HFF-Myc (cell line): ENCODE measurements at regions not wholly inside any gene's neighbourhood (a gene's known extent, or its start where the extent isn't known, plus 50 kb on each side); places are given as distances from the start of the nearest gene placed in this dataset.
A peak's percentile ranks its signal among the peaks of the same experiment; 100 is the strongest.
"Not testable (repeated sequence)": the region's sequence is repeated elsewhere in the genome, so short reads cannot be mapped to it uniquely, and the experiment has no call there.

Experiments
- DNase-seq: peaks from one replicate; pipeline ENCODE4 v3.0.0-alpha.2; 2011; ENCODE audit warnings: low read depth; ENCODE audit errors: extremely low read depth
- H3K4me3 ChIP-seq: replicated peaks from 2 replicates; pipeline ENCODE4 v1.5.1; 2011; ENCODE audit warnings: low read depth, mild to moderate bottlenecking, control low read depth, low read length
- TF ChIP-seq, protein P1 (sequence below): IDR thresholded peaks from 2 replicates; pipeline ENCODE4 v1.5.1; 2012; ENCODE audit warnings: mild to moderate bottlenecking, low read depth, low read length, control low read depth; ENCODE audit errors: missing control alignments

DNA sequence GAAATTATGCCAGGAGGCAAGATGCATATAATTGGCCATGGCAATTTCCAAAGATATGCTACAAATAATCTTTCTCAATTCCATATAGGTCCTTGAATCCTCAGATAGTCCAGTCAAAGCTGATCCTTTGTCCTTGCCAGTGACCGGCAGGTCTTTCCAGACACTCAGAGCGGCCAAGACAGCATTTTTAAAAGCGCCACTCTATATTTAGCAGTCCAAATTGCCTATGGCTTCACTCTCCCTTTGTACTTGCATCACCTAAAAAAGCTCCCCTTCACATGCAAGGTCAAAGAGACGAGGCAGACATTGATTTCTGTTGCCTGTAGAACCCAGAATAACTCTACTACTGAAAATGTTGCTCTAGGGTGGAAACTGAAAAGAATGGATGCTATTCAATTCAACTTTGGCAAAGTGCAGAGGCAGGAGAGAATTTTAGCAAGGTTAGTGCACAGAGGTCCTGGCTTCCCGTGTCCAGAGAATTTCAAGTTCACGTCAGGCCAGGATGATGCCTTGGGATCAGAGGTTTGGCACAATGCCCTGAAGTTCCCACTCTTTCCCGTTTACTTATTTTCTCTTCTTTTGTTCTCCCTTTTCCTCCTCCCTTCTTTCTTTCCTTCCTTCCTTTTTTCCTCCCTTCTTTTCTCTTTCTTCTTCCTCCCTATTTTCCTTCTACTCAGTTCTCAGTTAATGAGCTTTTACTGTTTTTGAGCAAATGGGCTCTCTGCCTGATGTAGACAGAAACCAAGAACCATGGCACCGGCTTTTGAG, 108.5 kb downstream of the KCNK1 start:
- H3K4me3 ChIP-seq, result no peak overlapping the region
- no peak for DNase-seq
- TF ChIP-seq, protein P1, sequence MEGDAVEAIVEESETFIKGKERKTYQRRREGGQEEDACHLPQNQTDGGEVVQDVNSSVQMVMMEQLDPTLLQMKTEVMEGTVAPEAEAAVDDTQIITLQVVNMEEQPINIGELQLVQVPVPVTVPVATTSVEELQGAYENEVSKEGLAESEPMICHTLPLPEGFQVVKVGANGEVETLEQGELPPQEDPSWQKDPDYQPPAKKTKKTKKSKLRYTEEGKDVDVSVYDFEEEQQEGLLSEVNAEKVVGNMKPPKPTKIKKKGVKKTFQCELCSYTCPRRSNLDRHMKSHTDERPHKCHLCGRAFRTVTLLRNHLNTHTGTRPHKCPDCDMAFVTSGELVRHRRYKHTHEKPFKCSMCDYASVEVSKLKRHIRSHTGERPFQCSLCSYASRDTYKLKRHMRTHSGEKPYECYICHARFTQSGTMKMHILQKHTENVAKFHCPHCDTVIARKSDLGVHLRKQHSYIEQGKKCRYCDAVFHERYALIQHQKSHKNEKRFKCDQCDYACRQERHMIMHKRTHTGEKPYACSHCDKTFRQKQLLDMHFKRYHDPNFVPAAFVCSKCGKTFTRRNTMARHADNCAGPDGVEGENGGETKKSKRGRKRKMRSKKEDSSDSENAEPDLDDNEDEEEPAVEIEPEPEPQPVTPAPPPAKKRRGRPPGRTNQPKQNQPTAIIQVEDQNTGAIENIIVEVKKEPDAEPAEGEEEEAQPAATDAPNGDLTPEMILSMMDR, result no peak

DNA sequence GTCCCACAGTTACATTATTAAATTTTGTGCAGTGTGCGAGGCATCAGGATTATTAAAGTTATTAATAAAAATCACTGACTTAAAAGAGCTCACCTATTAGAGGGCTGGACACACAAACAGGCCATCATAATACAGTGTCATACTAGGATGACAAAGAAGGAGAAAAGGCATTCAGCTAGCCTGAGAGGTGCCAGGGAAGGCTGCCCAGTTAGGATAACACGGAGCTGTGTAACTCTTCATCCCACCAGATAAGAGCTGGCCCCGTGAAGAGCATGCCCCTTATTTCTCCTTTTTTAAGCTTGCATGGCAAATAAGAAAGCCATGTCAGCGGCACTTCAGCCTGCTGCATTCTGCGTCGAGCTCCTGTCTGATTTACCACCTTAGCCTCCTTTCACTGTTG, 109.5 kb downstream of the KCNK1 start:
- TF ChIP-seq, protein P1, result no peak
- DNase-seq, result no peak
- no peak overlapping the region for H3K4me3 ChIP-seq

DNA sequence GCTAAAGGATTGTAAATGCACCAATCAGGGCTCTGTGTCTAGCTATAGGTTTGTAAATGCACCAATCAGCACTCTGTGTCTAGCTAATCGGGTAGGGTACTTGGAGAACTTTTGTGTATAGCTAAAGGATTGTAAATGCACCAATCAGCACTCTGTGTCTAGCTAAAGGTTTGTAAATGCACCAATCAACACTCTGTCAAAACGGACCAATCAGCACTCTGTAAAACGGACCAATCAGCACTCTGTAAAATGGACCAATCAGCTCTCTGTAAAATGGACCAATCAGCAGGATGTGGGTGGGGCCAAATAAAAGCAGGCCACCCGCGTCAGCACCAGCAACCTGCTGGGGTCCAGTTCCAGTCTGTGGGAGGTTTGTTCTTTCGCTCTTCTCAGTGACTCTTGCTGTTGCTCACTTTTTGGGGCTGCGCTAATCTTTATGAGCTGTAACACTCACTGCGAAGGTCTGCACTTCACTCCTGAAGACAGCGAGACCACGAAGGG, 110.3 kb downstream of the KCNK1 start:
- DNase-seq, result not testable (repeated sequence)

DNA sequence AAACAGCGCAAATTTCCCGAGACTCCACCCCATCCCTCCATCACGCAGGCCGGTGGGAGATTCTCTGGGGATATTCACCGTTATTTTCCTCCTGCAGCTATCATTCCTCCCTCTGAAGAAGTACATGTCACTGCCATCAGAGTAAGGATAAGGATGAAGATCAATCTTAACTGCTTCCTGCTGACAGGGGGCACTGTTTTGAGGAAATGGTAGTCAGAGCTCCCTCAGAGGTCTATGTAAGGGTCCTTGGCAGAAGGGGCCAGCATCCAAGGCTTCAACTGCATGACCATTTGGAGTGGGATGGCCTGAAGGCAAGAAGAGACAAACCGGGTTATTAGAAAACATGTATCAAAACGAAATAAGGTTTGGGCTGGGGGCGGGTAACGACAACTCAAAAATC, 111.5 kb downstream of the KCNK1 start:
- TF ChIP-seq, protein P1, result no peak
- DNase-seq, result no peak
- no peak overlapping the region for H3K4me3 ChIP-seq

More for the DNA sequence above, 110.3 kb downstream of the KCNK1 start:
- H3K4me3 ChIP-seq, result not testable (repeated sequence)

DNA sequence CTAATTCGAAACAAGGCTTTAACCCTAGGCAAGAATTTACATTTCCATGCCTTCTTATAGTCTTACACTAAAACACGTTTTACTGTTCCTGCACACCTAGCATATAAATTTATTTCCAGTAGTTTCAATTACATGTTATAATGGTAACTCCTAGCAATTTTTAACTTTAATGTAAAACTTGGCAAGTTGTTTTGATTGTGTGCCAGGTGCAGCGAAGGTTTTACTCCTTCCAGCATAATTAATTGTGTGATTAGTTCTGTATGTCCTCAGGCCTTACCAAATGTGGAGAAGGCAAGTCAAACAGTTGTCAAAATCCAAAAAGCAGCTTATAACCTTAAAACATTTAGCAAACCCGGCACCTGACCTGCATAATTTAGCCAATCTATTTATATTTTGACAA, 114.8 kb downstream of the KCNK1 start:
- no peak overlapping the region for H3K4me3 ChIP-seq
- TF ChIP-seq, protein P1, result no peak
- no peak for DNase-seq

DNA sequence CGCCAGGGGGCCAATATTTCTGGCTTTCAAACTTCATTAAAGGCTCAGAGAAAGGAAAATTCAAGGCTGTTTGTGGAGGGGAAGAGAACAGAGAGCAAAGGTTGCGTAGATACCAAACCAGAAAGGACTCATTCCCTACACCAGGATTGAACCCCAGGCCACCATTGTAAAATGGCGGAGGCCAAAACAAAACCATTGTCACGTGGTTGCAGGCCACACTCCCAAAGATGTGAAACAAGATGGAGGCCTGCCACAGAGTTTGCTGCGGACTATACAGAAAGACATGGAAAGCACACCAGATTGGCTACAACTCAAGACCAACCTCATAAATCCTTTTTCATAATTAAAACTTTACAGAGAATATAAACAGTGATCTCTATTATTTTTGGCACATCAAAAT, 116.5 kb downstream of the KCNK1 start:
- DNase-seq, result no peak
- TF ChIP-seq, protein P1, result no peak
- H3K4me3 ChIP-seq, result no peak overlapping the region

DNA sequence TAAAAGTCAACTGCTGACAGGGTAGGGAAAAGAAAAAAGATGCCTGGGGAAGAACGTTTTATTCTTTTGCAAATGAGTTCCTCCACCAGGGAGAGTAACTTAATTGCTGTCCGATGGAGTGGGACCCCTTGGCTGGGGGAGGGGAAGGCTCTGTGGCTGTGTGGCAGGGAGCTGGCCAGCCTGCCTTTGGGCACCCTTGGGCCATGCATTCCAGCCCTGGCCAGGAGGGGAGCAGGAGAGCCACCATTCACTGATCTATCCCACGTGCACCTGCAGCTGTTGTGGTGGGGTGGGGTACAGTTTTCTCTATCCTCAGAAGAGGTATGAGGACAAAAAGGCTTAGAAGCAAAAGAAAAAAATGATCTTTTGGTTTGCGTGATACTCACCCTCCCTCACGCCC, 116.9 kb downstream of the KCNK1 start:
- DNase-seq, result no peak
- H3K4me3 ChIP-seq, result no peak overlapping the region
- TF ChIP-seq, protein P1, result peak; percentile 24
